ENCODE measurements at regions not wholly inside any gene's neighbourhood (a gene's known extent, or its start where the extent isn't known, plus 50 kb on each side); places are given as distances from the start of the nearest gene placed in this dataset.

DNA sequence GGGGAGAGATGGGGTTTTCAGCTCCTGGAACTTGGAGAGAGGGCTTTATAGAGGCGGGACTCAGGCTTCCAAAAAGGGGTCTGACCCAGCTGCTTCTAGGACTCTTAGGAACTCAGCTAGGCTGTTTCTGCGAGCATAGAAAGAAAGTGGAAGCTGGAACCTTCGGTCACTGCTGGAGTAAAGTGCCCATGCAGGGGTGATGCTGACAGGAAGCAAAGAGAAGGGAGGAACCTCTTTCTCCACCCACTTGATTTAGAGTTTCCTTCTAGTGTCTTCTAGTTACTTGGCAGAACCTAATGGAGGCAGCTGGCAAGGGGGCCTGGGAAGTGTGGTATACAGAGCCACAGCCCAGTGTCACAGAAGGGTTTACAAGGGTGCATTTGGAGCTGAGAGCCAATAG is 283.6 kb downstream of the QKI start:
- H3K27ac ChIP-seq (ENCODE audit: extremely low read length, insufficient read depth, low read length), result no peak overlapping the region
- in situ Hi-C loops (cut with HindIII; ENCODE audit: extremely low pct_ligation_motif_present, low pct_unique_long_range_greater_than_20kb) (no loop called here), intact Hi-C loops (cut with micrococcal nuclease; ENCODE audit: unreplicated experiment) (no loop called here)
- H3K9ac ChIP-seq (ENCODE audit: insufficient read depth, low read depth, low read length), result no peak overlapping the region
- H3K4me2 ChIP-seq (ENCODE audit: low read depth, low read length), result no peak overlapping the region
- H3K36me3 ChIP-seq (replicated peaks in 1 of 2; ENCODE audit: control insufficient read depth in 1 of 2, insufficient read depth in 2 of 2, low read length in 2 of 2), result no peaks in the 10 kb centered on the region
- ATAC-seq (no peak), DNase-seq (ENCODE audit: low spot score) (no peak), FAIRE-seq (no peak)
- no peaks in the 10 kb centered on the region for H3K79me2 ChIP-seq (ENCODE audit: insufficient read depth, low read length)
- BruUV-seq (replicated peaks), result no TSS peak
- H3K4me3 ChIP-seq (replicated peaks in 1 of 3; ENCODE audit: insufficient read depth in 1 of 3, low read depth in 2 of 3, low read length in 3 of 3), result no peak overlapping the region
- H3K4me1 ChIP-seq (ENCODE audit: insufficient read depth, low read length), result peaks cover 17% of the 10 kb centered on the region
- no peak overlapping the region for H2AFZ ChIP-seq (ENCODE audit: low read length)
- TF ChIP-seq ZNF816 (CRISPR knock-in tag; IDR thresholded peaks at IDR 0.05; ENCODE audit: borderline replicate concordance), result no peak
- no peak for TF ChIP-seq ZBTB3 (CRISPR knock-in tag; IDR thresholded peaks at IDR 0.05; ENCODE audit: borderline replicate concordance, low read depth)
- TF ChIP-seq ZNF550 (CRISPR knock-in tag; IDR thresholded peaks at IDR 0.05; ENCODE audit: borderline replicate concordance), result no peak
- no peak for TF ChIP-seq BCL6 (CRISPR knock-in tag; IDR thresholded peaks at IDR 0.05)
- no peak for TF ChIP-seq HNRNPL (IDR thresholded peaks at IDR 0.05; ENCODE audit: low read depth, low read length)
- TF ChIP-seq PRPF4 (IDR thresholded peaks at IDR 0.05; ENCODE audit: low read depth, low read length, poor library complexity, severe bottlenecking), result no peak
- TF ChIP-seq ZC3H13 (CRISPR knock-in tag; IDR thresholded peaks at IDR 0.05), result no peak
- TF ChIP-seq ZFP1 (CRISPR knock-in tag; IDR thresholded peaks at IDR 0.05), result no peak
- TF ChIP-seq, protein P1, sequence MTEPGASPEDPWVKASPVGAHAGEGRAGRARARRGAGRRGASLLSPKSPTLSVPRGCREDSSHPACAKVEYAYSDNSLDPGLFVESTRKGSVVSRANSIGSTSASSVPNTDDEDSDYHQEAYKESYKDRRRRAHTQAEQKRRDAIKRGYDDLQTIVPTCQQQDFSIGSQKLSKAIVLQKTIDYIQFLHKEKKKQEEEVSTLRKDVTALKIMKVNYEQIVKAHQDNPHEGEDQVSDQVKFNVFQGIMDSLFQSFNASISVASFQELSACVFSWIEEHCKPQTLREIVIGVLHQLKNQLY (CRISPR knock-in tag; IDR thresholded peaks at IDR 0.05), result no peak
- no peak for TF ChIP-seq NCOR1 (IDR thresholded peaks at IDR 0.05; ENCODE audit: borderline replicate concordance, low read length)
- no peak for TF ChIP-seq ZNF746 (CRISPR knock-in tag; IDR thresholded peaks at IDR 0.05)
- TF ChIP-seq, protein P2, sequence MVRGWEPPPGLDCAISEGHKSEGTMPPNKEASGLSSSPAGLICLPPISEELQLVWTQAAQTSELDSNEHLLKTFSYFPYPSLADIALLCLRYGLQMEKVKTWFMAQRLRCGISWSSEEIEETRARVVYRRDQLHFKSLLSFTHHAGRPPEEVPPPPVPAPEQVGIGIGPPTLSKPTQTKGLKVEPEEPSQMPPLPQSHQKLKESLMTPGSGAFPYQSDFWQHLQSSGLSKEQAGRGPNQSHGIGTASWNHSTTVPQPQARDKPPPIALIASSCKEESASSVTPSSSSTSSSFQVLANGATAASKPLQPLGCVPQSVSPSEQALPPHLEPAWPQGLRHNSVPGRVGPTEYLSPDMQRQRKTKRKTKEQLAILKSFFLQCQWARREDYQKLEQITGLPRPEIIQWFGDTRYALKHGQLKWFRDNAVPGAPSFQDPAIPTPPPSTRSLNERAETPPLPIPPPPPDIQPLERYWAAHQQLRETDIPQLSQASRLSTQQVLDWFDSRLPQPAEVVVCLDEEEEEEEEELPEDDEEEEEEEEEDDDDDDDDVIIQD (CRISPR knock-in tag; IDR thresholded peaks at IDR 0.05; ENCODE audit: low read depth), result no peak
- no peak for TF ChIP-seq ZNF33B (CRISPR knock-in tag; IDR thresholded peaks at IDR 0.05)
- TF ChIP-seq, protein P3, sequence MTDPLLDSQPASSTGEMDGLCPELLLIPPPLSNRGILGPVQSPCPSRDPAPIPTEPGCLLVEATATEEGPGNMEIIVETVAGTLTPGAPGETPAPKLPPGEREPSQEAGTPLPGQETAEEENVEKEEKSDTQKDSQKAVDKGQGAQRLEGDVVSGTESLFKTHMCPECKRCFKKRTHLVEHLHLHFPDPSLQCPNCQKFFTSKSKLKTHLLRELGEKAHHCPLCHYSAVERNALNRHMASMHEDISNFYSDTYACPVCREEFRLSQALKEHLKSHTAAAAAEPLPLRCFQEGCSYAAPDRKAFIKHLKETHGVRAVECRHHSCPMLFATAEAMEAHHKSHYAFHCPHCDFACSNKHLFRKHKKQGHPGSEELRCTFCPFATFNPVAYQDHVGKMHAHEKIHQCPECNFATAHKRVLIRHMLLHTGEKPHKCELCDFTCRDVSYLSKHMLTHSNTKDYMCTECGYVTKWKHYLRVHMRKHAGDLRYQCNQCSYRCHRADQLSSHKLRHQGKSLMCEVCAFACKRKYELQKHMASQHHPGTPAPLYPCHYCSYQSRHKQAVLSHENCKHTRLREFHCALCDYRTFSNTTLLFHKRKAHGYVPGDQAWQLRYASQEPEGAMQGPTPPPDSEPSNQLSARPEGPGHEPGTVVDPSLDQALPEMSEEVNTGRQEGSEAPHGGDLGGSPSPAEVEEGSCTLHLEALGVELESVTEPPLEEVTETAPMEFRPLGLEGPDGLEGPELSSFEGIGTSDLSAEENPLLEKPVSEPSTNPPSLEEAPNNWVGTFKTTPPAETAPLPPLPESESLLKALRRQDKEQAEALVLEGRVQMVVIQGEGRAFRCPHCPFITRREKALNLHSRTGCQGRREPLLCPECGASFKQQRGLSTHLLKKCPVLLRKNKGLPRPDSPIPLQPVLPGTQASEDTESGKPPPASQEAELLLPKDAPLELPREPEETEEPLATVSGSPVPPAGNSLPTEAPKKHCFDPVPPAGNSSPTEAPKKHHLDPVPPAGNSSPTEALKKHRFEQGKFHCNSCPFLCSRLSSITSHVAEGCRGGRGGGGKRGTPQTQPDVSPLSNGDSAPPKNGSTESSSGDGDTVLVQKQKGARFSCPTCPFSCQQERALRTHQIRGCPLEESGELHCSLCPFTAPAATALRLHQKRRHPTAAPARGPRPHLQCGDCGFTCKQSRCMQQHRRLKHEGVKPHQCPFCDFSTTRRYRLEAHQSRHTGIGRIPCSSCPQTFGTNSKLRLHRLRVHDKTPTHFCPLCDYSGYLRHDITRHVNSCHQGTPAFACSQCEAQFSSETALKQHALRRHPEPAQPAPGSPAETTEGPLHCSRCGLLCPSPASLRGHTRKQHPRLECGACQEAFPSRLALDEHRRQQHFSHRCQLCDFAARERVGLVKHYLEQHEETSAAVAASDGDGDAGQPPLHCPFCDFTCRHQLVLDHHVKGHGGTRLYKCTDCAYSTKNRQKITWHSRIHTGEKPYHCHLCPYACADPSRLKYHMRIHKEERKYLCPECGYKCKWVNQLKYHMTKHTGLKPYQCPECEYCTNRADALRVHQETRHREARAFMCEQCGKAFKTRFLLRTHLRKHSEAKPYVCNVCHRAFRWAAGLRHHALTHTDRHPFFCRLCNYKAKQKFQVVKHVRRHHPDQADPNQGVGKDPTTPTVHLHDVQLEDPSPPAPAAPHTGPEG (CRISPR knock-in tag; IDR thresholded peaks at IDR 0.05), result no peak
- no peak for TF ChIP-seq ZNF619 (CRISPR knock-in tag; IDR thresholded peaks at IDR 0.05)
- no peaks in the 10 kb centered on the region for H3K9me3 ChIP-seq (ENCODE audit: low read length)
- POLR2A ChIA-PET, result no interaction called here
- CTCF ChIA-PET (ENCODE audit: low intra/inter-chr PET ratio, low total read pairs), result no interaction called here
- H3K27me3 ChIP-seq (ENCODE audit: control insufficient read depth in 1 of 2, insufficient read depth in 2 of 2, low read length in 2 of 2), result peaks cover 5 to 64% of the 10 kb centered on the region in 2 experiments; a peak in 4 of 5 replicates
- WGBS (ENCODE audit: low lambda C conversion rate), result 0% methylated on average over 2 of the region's 3 CpGs
- H4K20me1 ChIP-seq (ENCODE audit: insufficient read depth, low read length), result peaks cover 6% of the 10 kb centered on the region; the same call in 1 of the 2 replicates

All from HepG2 (cell line).